ENCODE measurements at regions not wholly inside any gene's neighbourhood (a gene's known extent, or its start where the extent isn't known, plus 50 kb on each side); places are given as distances from the start of the nearest gene placed in this dataset.

- Histone ChIP-seq H3K4me1 (ENCODE audit: insufficient read depth, low read length, poor library complexity, severe bottlenecking) (no peaks in the 10 kb centered on the region), H3K9me3 (ENCODE audit: low read depth, low read length, poor library complexity, severe bottlenecking) (no peaks in the 10 kb centered on the region), H3K36me3 (ENCODE audit: insufficient read depth, low read length, poor library complexity, severe bottlenecking) (no peaks in the 10 kb centered on the region), H3K27me3 (replicated peaks; ENCODE audit: insufficient read depth, low read depth, low read length, poor library complexity) (peaks cover 4% of the 10 kb centered on the region), H3K4me3 (ENCODE audit: low read depth, low read length, poor library complexity, severe bottlenecking) (no peak overlapping the region), H3K27ac (ENCODE audit: low read depth, low read length, poor library complexity, severe bottlenecking) (no peak overlapping the region)
- DNase-seq (ENCODE audit: low spot score) = no peak
- CTCF ChIA-PET = no interaction called here
- no TSS peak for BruUV-seq (replicated peaks)
- intact Hi-C loops (cut with micrococcal nuclease; ENCODE audit: unreplicated experiment) = no loop called here
- POLR2A ChIA-PET (ENCODE audit: low non-redundant PET) = no interaction called here
- TF ChIP-seq EZH2 (IDR thresholded peaks at IDR 0.05; ENCODE audit: borderline replicate concordance, low read depth, low read length, poor library complexity, severe bottlenecking) (no peak), CTCF (conservative IDR thresholded peaks at IDR 0.05; ENCODE audit: low read depth, low read length) (no peak)
Observed at GRCh38 chr5:66241136-66241825, 97.2 kb downstream of the SREK1 start.

GRCh38 chr5:66242050-66242715 is 98.1 kb downstream of the SREK1 start:
- intact Hi-C loops (cut with micrococcal nuclease; ENCODE audit: unreplicated experiment) = no loop called here
- H3K4me3 ChIP-seq (ENCODE audit: low read depth, low read length, poor library complexity, severe bottlenecking) = no peak overlapping the region
- no peaks in the 10 kb centered on the region for H3K36me3 ChIP-seq (ENCODE audit: insufficient read depth, low read length, poor library complexity, severe bottlenecking)
- no peaks in the 10 kb centered on the region for H3K9me3 ChIP-seq (ENCODE audit: low read depth, low read length, poor library complexity, severe bottlenecking)
- no peaks in the 10 kb centered on the region for H3K4me1 ChIP-seq (ENCODE audit: insufficient read depth, low read length, poor library complexity, severe bottlenecking)
- BruUV-seq (replicated peaks) = no TSS peak
- TF ChIP-seq CTCF (conservative IDR thresholded peaks at IDR 0.05; ENCODE audit: low read depth, low read length) (no peak), EZH2 (IDR thresholded peaks at IDR 0.05; ENCODE audit: borderline replicate concordance, low read depth, low read length, poor library complexity, severe bottlenecking) (no peak)
- peaks cover 4% of the 10 kb centered on the region for H3K27me3 ChIP-seq (replicated peaks; ENCODE audit: insufficient read depth, low read depth, low read length, poor library complexity)
- DNase-seq (ENCODE audit: low spot score) = no peak
- POLR2A ChIA-PET (ENCODE audit: low non-redundant PET) = no interaction called here
- CTCF ChIA-PET = no interaction called here
- no peak overlapping the region for H3K27ac ChIP-seq (ENCODE audit: low read depth, low read length, poor library complexity, severe bottlenecking)

- CTCF ChIA-PET = no interaction called here
- no peaks in the 10 kb centered on the region for H3K9me3 ChIP-seq (ENCODE audit: low read depth, low read length, poor library complexity, severe bottlenecking)
- no peak for TF ChIP-seq EZH2 (IDR thresholded peaks at IDR 0.05; ENCODE audit: borderline replicate concordance, low read depth, low read length, poor library complexity, severe bottlenecking)
- no peak for TF ChIP-seq CTCF (conservative IDR thresholded peaks at IDR 0.05; ENCODE audit: low read depth, low read length)
- H3K4me3 ChIP-seq (ENCODE audit: low read depth, low read length, poor library complexity, severe bottlenecking) = no peak overlapping the region
- no peaks in the 10 kb centered on the region for H3K36me3 ChIP-seq (ENCODE audit: insufficient read depth, low read length, poor library complexity, severe bottlenecking)
- H3K27ac ChIP-seq (ENCODE audit: low read depth, low read length, poor library complexity, severe bottlenecking) = no peak overlapping the region
- H3K27me3 ChIP-seq (replicated peaks; ENCODE audit: insufficient read depth, low read depth, low read length, poor library complexity) = no peaks in the 10 kb centered on the region
- no TSS peak for BruUV-seq (replicated peaks)
- no peak for DNase-seq (ENCODE audit: low spot score)
- intact Hi-C loops (cut with micrococcal nuclease; ENCODE audit: unreplicated experiment) = no loop called here
- POLR2A ChIA-PET (ENCODE audit: low non-redundant PET) = no interaction called here
- no peaks in the 10 kb centered on the region for H3K4me1 ChIP-seq (ENCODE audit: insufficient read depth, low read length, poor library complexity, severe bottlenecking)
Observed at GRCh38 chr5:66246608-66247007, 102.5 kb downstream of the SREK1 start.
